ENCODE measurements at regions not wholly inside any gene's neighbourhood (a gene's known extent, or its start where the extent isn't known, plus 50 kb on each side); places are given as distances from the start of the nearest gene placed in this dataset.
"Not testable (repeated sequence)": the region's sequence is repeated elsewhere in the genome, so short reads cannot be mapped to it uniquely, and the experiment has no call there.

GRCh38 chr20:48231253-48231930, 446.1 kb upstream of the SULF2 start:
- no peak for DNase-seq (ENCODE audit: low spot score)

DNA sequence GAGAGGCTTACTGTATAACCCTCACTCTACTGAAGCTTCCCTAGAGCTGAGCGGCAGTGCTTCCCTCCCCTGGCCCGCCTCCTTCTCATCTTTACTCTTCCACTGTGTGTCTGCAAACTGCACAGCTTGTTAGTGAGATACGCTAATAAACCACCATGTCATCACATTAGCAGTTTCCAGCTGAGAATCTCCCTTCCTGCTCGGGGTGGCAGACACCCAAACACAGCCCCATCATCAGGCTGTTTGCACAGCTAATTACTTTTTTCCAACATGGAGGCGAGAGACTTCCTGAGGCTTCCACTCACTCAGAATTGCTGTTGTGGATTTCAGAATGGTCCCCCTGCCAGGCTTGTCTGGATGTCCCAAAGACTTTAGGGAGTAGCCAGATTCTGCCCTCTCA, 444.9 kb upstream of the SULF2 start:
- DNase-seq (ENCODE audit: low spot score) = no peak

DNA sequence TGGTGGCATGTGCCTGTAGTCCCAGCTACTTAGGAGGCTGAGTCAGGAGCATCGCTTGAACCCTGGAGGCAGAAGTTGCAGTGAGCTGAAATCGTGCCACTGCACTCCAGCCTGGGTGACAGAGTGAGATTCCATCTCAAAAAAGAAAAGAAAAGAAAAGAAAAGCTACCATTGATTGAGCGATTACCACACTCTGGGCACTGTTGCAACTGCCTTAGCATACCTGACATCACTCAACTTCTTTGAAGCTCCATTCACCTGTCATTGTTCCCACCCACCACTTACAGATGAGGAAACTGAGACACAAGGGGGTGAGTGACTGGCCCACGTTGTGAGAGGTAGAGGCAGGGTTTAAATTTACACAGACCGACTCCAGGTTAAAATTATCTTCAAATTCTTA, 442.1 kb upstream of the SULF2 start:
- DNase-seq (ENCODE audit: low spot score) = no peak

- DNase-seq (ENCODE audit: low spot score) = no peak
Measured at GRCh38 chr20:48226642-48227041, 441.4 kb upstream of the SULF2 start.

DNA sequence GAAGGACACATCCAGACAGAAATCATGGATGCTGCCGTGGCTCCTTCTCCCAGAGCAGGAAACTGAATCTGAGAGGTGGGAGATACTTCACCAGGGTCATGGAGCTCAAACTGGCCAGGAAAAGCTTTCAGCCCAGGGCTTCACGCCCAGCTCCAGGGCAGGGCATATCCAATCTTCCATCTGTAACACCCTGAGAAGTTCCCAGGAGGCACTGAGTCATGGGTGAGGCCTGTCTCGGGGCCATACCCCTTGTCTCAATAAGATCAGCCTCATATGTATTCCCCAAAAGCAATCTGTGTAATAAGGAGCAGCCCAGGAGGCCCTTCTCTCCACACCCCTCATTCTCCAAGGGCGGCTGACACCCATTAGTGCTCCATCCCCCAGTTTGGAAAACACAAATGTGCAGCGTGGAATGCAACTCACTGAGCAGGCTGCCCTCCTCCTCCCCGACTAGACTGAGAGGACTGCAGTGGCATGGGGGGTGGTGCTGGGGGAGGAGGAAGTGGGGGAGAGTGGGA, 439.3 kb upstream of the SULF2 start:
- no peak for DNase-seq (ENCODE audit: low spot score)

DNA sequence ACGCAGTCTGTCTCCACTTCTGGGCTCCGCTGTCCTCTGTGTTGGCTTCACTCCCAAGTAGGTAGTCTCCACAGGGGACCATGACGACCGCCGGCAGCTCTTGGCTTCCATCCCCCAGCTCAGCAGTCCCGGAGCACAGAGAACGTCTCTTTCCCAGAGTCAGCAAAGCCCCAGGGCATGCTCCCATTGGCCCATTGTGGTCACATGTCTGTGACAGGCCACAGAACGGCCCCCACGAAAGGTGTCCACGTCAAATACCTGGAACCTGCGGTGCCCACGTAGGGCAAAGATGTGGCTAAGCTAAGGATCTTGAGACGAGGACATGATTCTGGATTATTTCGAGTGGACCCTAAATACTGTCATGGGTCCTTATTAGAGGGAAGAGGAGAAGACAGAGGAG, 438.4 kb upstream of the SULF2 start:
- DNase-seq (ENCODE audit: low spot score) = no peak

DNA sequence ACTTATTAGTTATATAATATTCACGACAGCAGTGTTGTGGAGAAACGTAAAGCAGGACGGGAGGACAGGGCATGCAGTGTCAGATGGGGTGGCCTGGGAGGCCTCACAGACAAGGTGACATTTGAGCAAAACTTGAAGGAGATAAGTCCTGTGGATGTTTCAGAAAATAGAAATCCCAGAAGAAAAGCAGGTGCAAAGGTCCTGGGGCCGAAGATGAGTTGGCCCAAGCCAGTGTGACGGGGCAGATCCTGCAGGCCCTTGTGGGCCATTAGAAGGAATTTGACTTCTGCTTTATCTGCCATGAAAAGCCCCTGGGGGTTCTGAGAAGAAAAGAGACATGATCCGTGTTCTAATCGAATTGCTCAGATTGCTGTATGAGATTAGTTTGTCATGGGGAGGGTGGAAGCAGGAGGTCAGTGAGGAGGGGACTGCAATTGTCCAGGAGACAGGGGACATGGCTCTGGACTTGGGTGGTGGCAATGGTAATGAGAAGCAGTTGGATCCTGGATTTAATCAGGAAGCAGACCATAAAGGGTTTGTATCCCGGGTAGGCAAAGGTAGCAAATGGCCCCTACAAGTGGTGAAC, 437.4 kb upstream of the SULF2 start:
- no peak for DNase-seq (ENCODE audit: low spot score)

DNA sequence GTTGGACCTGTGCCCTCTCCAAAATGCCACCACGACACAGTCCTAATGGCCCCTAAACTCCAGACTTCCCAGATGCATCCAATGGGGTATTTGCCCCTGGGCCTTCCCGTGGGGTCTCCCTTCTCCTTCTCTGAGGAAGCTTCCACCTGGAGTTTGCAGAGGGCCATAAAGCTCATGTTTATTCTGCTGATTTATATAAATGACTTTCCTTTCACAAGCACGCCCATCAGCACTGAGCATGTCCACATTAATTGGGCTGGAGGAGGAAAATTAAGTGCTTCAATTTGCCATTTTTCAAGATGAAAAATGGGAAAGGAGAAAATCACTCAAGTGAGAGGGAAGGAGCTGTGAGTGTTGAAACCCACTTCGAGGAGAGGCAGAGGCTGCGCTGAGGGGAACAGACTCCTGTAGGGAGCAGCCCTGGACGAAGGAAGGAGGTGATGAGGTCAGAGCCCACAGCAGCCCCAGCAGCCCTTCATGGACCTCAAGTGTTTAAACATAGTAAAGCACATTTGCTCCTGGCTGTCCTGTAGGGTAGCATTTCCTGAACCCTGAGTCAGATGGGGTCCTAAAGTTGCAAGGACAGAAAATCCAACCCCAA, 434.9 kb upstream of the SULF2 start:
- DNase-seq (ENCODE audit: low spot score) = no peak

- DNase-seq (ENCODE audit: low spot score) = no peak
Measured at GRCh38 chr20:48219306-48219705, 434.0 kb upstream of the SULF2 start.

GRCh38 chr20:48217190-48217589, 431.9 kb upstream of the SULF2 start:
- no peak for DNase-seq (ENCODE audit: low spot score)

DNA sequence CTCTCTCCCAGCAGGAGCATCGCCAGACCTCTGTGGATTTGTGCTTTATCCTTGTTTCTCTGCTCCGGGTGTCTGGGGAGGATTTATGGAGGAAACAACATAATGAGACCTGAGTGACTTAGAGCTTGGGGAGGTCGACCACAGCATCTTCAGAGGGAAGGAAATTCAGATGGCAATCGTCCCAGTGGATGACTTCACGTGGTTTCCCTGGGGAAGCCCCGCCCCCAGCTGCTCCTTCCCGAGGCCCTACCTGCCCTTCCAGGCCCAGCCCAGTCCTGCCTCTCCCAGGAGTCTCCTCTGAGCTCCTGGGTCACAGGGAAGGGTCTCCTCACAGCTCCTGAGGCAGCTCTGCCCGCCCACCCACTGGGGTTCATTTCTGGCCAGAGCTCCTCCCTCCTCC, 430.3 kb upstream of the SULF2 start:
- DNase-seq (ENCODE audit: low spot score) = peak; percentile 16

DNA sequence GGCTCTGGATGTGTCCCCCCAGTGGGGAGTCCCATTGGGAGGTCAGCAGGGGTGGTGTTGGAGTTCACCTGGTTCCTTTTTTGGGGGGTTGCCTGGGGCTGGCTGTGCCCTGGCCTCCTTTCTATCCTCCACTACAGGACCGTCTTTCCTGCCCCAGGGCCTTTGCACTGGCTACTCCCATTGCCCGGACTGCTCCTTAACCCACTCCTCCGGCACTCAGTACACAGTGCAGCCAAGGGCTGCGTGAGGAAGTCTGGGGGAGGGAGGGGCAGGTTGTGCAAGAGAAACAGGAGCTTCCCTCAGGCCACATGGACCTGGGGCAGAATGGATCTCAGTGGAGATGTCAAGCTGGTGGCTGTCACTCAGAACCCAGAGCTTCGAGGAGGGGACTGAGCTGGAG, 429.3 kb upstream of the SULF2 start:
- DNase-seq (ENCODE audit: low spot score) = no peak

DNA sequence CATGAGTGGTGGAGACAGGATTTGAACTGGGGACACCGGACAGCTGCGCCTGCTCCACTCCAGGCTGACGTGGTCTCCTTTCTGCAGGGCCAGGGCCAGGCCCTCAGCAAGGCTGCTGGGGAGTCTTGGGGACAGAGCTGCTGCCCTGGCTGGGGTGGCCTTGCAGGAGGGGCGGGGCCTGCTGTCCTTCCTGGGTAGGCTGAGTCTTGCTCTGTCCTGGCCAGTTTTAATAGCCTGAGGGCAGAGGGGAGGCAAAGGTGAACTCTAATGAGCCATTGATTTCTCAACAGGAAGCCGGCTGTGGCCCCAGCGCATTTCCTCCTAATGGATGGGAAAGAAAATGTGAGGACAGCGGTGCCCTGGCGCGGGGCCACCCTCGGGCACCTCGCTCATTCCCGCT, 428.4 kb upstream of the SULF2 start:
- DNase-seq (ENCODE audit: low spot score) = not testable (repeated sequence)

- DNase-seq (ENCODE audit: low spot score) = no peak
Measured at GRCh38 chr20:48212806-48213509, 427.7 kb upstream of the SULF2 start.

- DNase-seq (ENCODE audit: low spot score) = no peak
Measured at GRCh38 chr20:48211847-48212246, 426.6 kb upstream of the SULF2 start.

GRCh38 chr20:48211238-48211637, 426.0 kb upstream of the SULF2 start:
- DNase-seq (ENCODE audit: low spot score) = no peak

DNA sequence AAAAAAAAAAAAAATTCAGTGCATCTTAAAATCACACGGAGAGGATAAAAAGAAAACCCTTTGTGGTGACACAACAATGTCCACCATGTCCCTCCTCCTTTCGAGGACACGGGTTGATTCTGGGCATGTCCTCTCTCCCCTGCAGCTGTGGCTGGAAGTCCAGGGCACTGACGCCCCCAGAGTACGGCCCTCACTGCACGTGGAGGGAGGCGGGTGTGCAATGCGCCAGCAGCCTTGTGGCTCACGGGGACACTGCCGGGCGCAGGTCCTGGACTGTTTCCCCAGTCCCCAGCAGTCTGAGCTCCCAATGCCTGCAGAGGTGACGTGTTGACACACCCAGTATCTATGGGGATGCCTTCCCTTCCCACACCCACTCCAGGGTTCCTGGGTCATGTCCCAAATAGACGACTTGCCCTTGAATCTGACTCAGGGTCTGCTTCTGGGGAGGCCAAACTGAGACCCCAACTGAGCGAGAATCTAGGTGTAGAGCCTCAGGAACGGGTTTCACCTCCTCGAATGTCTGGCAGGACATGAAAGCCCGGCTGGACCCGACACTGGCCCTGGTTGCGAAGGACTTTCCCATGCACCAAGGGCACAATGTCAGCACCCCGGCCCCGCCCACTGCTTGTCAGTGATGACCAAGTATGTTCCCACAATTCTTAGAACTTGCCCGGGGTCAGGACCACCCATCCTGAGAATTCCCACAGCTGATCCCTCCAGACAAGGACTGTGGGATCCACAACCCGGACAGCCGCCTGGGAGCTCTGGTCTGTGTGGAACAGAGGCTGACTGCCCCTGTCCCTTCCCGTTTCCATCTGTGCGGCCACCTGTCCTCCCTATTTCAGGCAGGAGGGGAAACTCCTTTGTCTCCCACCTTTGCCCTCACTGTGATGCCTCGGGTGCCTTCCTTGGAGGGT, 425.1 kb upstream of the SULF2 start:
- DNase-seq (ENCODE audit: low spot score) = no peak

DNA sequence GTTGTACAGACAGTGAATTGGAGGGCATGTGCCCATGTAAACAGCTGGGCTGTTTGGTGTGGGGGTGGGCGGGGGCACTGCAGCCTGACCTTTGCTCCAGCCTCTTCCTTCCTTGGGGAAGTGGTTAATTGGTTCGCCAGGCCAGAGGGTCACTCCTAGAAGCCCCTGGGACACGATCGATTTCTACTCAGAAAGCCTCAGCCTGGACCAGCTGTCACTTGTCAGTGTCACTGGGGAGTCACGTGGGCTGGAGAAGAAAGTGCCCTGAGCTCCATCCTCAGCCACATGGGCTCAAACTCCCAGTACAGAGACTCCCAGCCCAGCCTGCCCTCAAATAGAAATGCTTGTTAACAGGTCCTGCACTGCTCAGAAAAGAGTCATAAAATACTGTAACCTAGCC, 423.8 kb upstream of the SULF2 start:
- DNase-seq (ENCODE audit: low spot score) = no peak

GRCh38 chr20:48208176-48208575, 422.9 kb upstream of the SULF2 start:
- DNase-seq (ENCODE audit: low spot score) = no peak

DNA sequence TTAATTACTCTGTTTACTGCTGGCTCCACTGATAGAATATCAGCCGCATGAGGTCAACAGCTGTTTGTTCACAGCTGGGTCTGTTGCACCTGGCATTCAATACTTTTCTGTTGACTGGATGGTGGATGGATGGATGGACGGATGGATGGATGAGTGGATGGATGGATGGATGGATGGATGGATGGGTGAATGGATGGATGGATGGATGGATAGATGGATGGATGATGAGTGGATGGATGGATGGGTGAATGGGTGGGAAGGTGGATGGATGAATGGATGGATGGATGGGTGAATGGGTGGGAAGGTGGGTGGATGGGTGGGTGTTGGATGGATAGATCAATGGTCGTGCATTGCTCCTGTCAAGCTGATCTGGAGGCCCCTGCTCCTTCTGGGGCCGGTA, 422.2 kb upstream of the SULF2 start:
- DNase-seq (ENCODE audit: low spot score) = no peak

DNA sequence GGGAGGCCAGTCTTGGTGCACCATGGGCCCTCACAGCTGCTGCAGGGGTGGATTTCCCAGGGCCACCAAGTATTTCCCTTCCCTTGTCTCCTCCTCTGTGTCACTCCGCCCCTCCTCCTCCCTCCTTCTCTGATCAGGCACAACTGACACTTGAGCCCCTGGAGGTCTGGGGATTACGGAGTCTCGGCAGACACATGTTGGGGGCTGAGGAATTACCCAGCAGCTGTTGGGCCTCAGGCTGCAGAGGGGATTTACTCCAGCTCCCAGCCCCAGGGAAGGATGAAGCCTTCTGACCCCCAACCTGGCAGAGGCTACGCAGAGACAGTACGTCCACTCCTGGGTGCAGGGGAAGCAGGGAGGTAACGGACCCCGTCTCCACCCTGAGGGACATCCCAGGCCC, 420.5 kb upstream of the SULF2 start:
- no peak for DNase-seq (ENCODE audit: low spot score)

- no peak for DNase-seq (ENCODE audit: low spot score)
Measured at GRCh38 chr20:48205281-48205782, 420.1 kb upstream of the SULF2 start.
